ENCODE measurements at regions not wholly inside any gene's neighbourhood (a gene's known extent, or its start where the extent isn't known, plus 50 kb on each side); places are given as distances from the start of the nearest gene placed in this dataset.

- peaks cover 42% of the 10 kb centered on the region for H3K9me3 Mint-ChIP-seq
- no peaks in the 10 kb centered on the region for H3K27me3 Mint-ChIP-seq
- H3K4me1 Mint-ChIP-seq (ENCODE audit: low read depth): no peaks in the 10 kb centered on the region
Observed at GRCh38 chr11:24286238-24286637, 210.6 kb upstream of the LUZP2 start.

GRCh38 chr11:24289301-24289700 lies 207.6 kb upstream of the LUZP2 start:
- H3K27me3 Mint-ChIP-seq: no peaks in the 10 kb centered on the region
- no peak overlapping the region for H3K27ac Mint-ChIP-seq
- POLR2A ChIA-PET: no interaction called here
- H3K4me1 Mint-ChIP-seq (ENCODE audit: low read depth): no peaks in the 10 kb centered on the region
- intact Hi-C loops (cut with micrococcal nuclease): no loop called here
- no peak overlapping the region for H3K4me3 Mint-ChIP-seq
- H3K9me3 Mint-ChIP-seq: peaks cover 34% of the 10 kb centered on the region
- CTCF ChIA-PET: no interaction called here
- H3K36me3 Mint-ChIP-seq: no peaks in the 10 kb centered on the region
- DNase-seq: no peak

More at GRCh38 chr11:24286238-24286637, 210.6 kb upstream of the LUZP2 start:
- intact Hi-C loops (cut with micrococcal nuclease): no loop called here
- no peak overlapping the region for H3K27ac Mint-ChIP-seq
- ChIA-PET CTCF (no interaction called here), POLR2A (no interaction called here)
- no peak for DNase-seq
- no peak overlapping the region for H3K4me3 Mint-ChIP-seq
- no peaks in the 10 kb centered on the region for H3K36me3 Mint-ChIP-seq

- ChIA-PET CTCF (no interaction called here), POLR2A (no interaction called here)
- no peak overlapping the region for H3K4me3 Mint-ChIP-seq
- no peaks in the 10 kb centered on the region for H3K4me1 Mint-ChIP-seq (ENCODE audit: low read depth)
- intact Hi-C loops (cut with micrococcal nuclease): no loop called here
- no peaks in the 10 kb centered on the region for H3K27me3 Mint-ChIP-seq
- H3K9me3 Mint-ChIP-seq: peaks cover 22% of the 10 kb centered on the region
- DNase-seq: no peak
- no peak overlapping the region for H3K27ac Mint-ChIP-seq
- no peaks in the 10 kb centered on the region for H3K36me3 Mint-ChIP-seq
Observed at GRCh38 chr11:24293964-24294363, 202.9 kb upstream of the LUZP2 start.

GRCh38 chr11:24295360-24295759 lies 201.5 kb upstream of the LUZP2 start:
- H3K4me3 Mint-ChIP-seq: no peak overlapping the region

GRCh38 chr11:24297461-24297860 lies 199.4 kb upstream of the LUZP2 start:
- ChIA-PET POLR2A (no interaction called here), CTCF (no interaction called here)
- H3K4me3 Mint-ChIP-seq: no peak overlapping the region
- peaks cover 17% of the 10 kb centered on the region for H3K9me3 Mint-ChIP-seq
- no peaks in the 10 kb centered on the region for H3K4me1 Mint-ChIP-seq (ENCODE audit: low read depth)
- DNase-seq: no peak
- H3K36me3 Mint-ChIP-seq: no peaks in the 10 kb centered on the region
- no peak overlapping the region for H3K27ac Mint-ChIP-seq
- H3K27me3 Mint-ChIP-seq: no peaks in the 10 kb centered on the region
- intact Hi-C loops (cut with micrococcal nuclease): no loop called here

More at GRCh38 chr11:24295360-24295759, 201.5 kb upstream of the LUZP2 start:
- intact Hi-C loops (cut with micrococcal nuclease): no loop called here
- DNase-seq: no peak
- Mint-ChIP-seq H3K27ac (no peak overlapping the region), H3K36me3 (no peaks in the 10 kb centered on the region), H3K9me3 (peaks cover 21% of the 10 kb centered on the region), H3K4me1 (ENCODE audit: low read depth) (no peaks in the 10 kb centered on the region), H3K27me3 (no peaks in the 10 kb centered on the region)
- ChIA-PET CTCF (no interaction called here), POLR2A (no interaction called here)

GRCh38 chr11:24298146-24298545 lies 198.7 kb upstream of the LUZP2 start:
- POLR2A ChIA-PET: no interaction called here

GRCh38 chr11:24311974-24312373 lies 184.9 kb upstream of the LUZP2 start:
- Mint-ChIP-seq H3K36me3 (no peaks in the 10 kb centered on the region), H3K4me3 (no peak overlapping the region), H3K27ac (no peak overlapping the region), H3K9me3 (peaks cover 30% of the 10 kb centered on the region), H3K27me3 (no peaks in the 10 kb centered on the region), H3K4me1 (ENCODE audit: low read depth) (no peaks in the 10 kb centered on the region)
- ChIA-PET POLR2A (no interaction called here), CTCF (no interaction called here)
- DNase-seq: no peak
- intact Hi-C loops (cut with micrococcal nuclease): no loop called here

More at GRCh38 chr11:24298146-24298545, 198.7 kb upstream of the LUZP2 start:
- no peak overlapping the region for H3K27ac Mint-ChIP-seq
- H3K27me3 Mint-ChIP-seq: no peaks in the 10 kb centered on the region
- CTCF ChIA-PET: no interaction called here
- H3K4me3 Mint-ChIP-seq: no peak overlapping the region
- no peak for DNase-seq
- intact Hi-C loops (cut with micrococcal nuclease): no loop called here
- H3K36me3 Mint-ChIP-seq: no peaks in the 10 kb centered on the region
- peaks cover 14% of the 10 kb centered on the region for H3K9me3 Mint-ChIP-seq
- no peaks in the 10 kb centered on the region for H3K4me1 Mint-ChIP-seq (ENCODE audit: low read depth)

GRCh38 chr11:24312464-24313238 lies 184.2 kb upstream of the LUZP2 start:
- no peak for DNase-seq
- intact Hi-C loops (cut with micrococcal nuclease): no loop called here
- Mint-ChIP-seq H3K36me3 (no peaks in the 10 kb centered on the region), H3K4me1 (ENCODE audit: low read depth) (no peaks in the 10 kb centered on the region), H3K27ac (no peak overlapping the region), H3K4me3 (no peak overlapping the region), H3K9me3 (peaks cover 37% of the 10 kb centered on the region), H3K27me3 (no peaks in the 10 kb centered on the region)
- ChIA-PET POLR2A (no interaction called here), CTCF (no interaction called here)

- Mint-ChIP-seq H3K27me3 (no peaks in the 10 kb centered on the region), H3K9me3 (peaks cover 22% of the 10 kb centered on the region), H3K36me3 (no peaks in the 10 kb centered on the region), H3K27ac (no peak overlapping the region), H3K4me3 (no peak overlapping the region), H3K4me1 (ENCODE audit: low read depth) (no peaks in the 10 kb centered on the region)
- DNase-seq: no peak
- POLR2A ChIA-PET: no interaction called here
- CTCF ChIA-PET: no interaction called here
- intact Hi-C loops (cut with micrococcal nuclease): no loop called here
Observed at GRCh38 chr11:24321229-24321628, 175.6 kb upstream of the LUZP2 start.

- Mint-ChIP-seq H3K4me3 (no peak overlapping the region), H3K9me3 (peaks cover 7% of the 10 kb centered on the region), H3K4me1 (ENCODE audit: low read depth) (no peaks in the 10 kb centered on the region), H3K27me3 (no peaks in the 10 kb centered on the region), H3K36me3 (peaks cover 1% of the 10 kb centered on the region), H3K27ac (no peak overlapping the region)
- intact Hi-C loops (cut with micrococcal nuclease): no loop called here
- no peak for DNase-seq
- POLR2A ChIA-PET: no interaction called here
- CTCF ChIA-PET: no interaction called here
Observed at GRCh38 chr11:24324211-24324610, 172.6 kb upstream of the LUZP2 start.

- Mint-ChIP-seq H3K4me3 (no peak overlapping the region), H3K36me3 (no peaks in the 10 kb centered on the region), H3K27ac (no peak overlapping the region), H3K27me3 (no peaks in the 10 kb centered on the region), H3K9me3 (peaks cover 8% of the 10 kb centered on the region), H3K4me1 (ENCODE audit: low read depth) (no peaks in the 10 kb centered on the region)
- ChIA-PET POLR2A (no interaction called here), CTCF (no interaction called here)
- no peak for DNase-seq
- intact Hi-C loops (cut with micrococcal nuclease): no loop called here
Observed at GRCh38 chr11:24344222-24344621, 152.6 kb upstream of the LUZP2 start.

GRCh38 chr11:24348908-24349307 lies 147.9 kb upstream of the LUZP2 start:
- no peaks in the 10 kb centered on the region for H3K4me1 Mint-ChIP-seq (ENCODE audit: low read depth)
- no peak overlapping the region for H3K4me3 Mint-ChIP-seq
- no peak for DNase-seq
- intact Hi-C loops (cut with micrococcal nuclease): no loop called here
- H3K36me3 Mint-ChIP-seq: no peaks in the 10 kb centered on the region
- H3K9me3 Mint-ChIP-seq: peaks cover 8% of the 10 kb centered on the region
- H3K27me3 Mint-ChIP-seq: no peaks in the 10 kb centered on the region
- CTCF ChIA-PET: no interaction called here
- POLR2A ChIA-PET: no interaction called here
- H3K27ac Mint-ChIP-seq: no peak overlapping the region

- H3K4me3 Mint-ChIP-seq: no peak overlapping the region
- intact Hi-C loops (cut with micrococcal nuclease): no loop called here
Observed at GRCh38 chr11:24351179-24351578, 145.7 kb upstream of the LUZP2 start.

More at GRCh38 chr11:24351179-24351578, 145.7 kb upstream of the LUZP2 start:
- Mint-ChIP-seq H3K27me3 (no peaks in the 10 kb centered on the region), H3K27ac (no peak overlapping the region), H3K4me1 (ENCODE audit: low read depth) (no peaks in the 10 kb centered on the region), H3K36me3 (no peaks in the 10 kb centered on the region), H3K9me3 (peaks cover 6% of the 10 kb centered on the region)
- POLR2A ChIA-PET: no interaction called here
- CTCF ChIA-PET: no interaction called here
- no peak for DNase-seq
